NCI-H69 (cell line): ENCODE measurements at regions not wholly inside any gene's neighbourhood (a gene's known extent, or its start where the extent isn't known, plus 50 kb on each side); places are given as distances from the start of the nearest gene placed in this dataset.
"Not testable (repeated sequence)": the region's sequence is repeated elsewhere in the genome, so short reads cannot be mapped to it uniquely, and the experiment has no call there.

ENCODE experiments used
- DNase-seq: peaks from one replicate; lab custom pipeline; 2025; lab: John Stamatoyannopoulos, UW

DNA sequence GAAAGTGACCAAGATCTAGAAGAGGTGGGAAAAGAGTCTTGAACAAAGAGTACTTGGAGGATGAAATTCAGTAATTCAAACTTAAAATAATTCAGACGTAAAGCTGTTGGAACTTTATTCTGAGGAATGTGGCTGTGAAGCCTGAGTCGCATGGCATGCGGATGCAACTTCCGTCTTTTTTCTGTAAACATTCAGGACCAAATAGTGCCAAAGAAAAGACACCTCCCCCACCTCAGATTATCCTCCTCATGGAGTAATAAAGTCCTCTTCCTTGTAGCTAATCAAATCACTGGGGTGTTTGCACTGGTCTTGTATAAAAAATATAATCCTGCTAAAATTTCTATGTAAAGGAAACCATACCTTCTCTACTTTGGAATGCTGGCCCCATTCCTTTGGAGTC, 790.4 kb downstream of the TSN start:
- no peak for DNase-seq

DNA sequence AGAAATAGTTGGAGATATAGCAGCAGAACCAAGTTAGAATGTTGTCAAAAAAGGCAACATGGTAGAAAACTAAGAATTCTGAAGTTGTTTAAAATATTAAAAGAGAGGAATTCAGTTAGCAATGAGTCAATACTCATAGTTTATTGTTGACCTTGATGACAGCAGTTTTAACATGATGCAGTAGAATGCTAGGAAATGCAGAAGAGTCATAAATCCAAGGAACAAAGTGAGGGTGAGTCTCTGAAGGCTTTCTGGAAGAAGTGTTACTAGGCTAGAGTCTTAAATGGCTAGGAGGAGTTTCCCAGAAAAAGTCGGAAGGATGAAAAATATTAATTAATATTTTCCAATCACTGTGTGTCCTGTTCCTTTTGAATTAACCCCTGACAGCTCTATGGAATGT, 807.3 kb downstream of the TSN start:
- no peak for DNase-seq

GRCh38 chr2:122563781-122564180, 808.3 kb downstream of the TSN start:
- DNase-seq = no peak

GRCh38 chr2:122564843-122565242, 809.4 kb downstream of the TSN start:
- no peak for DNase-seq

DNA sequence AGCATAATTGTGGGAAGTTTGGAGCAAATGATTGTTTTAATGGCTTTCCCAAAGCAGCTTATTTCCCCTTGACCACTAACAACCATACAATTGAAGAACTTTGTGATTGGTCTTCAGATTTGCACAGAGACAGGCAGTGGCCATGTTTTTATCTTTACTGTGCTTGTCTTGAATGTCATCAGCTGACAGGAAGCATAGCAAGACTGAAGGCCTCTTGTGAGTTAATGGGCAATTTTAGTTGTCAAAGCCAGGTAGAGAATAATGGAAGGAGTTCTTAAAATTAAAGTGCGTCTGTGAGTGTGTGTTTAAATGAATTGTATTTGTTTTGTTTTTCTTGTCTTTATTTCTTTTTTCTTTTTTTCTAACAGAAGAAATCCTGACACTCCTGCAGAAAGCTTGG, 809.9 kb downstream of the TSN start:
- no peak for DNase-seq

GRCh38 chr2:122570641-122571040, 815.2 kb downstream of the TSN start:
- no peak for DNase-seq

DNA sequence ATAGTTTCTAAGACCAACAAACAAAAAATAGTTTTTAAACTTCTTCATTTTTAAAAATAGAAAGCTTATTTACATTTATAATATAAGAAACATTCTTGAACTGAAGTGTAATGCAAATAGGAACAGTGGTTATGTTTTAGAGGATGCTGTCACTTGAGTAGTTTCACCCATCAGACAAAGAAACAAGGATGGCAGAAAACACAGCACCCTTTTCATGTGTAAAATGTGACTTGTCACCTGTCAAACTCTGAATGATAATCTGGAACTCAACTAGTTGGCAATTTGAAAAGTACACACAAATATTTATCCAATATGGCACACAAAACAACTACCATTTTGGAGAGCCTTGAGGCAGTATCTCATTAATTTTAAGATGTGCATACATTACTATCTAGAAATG, 816.0 kb downstream of the TSN start:
- DNase-seq = not testable (repeated sequence)

- DNase-seq = no peak
These were observed 819.6 kb downstream of the TSN start for GRCh38 chr2:122575076-122575475.

DNA sequence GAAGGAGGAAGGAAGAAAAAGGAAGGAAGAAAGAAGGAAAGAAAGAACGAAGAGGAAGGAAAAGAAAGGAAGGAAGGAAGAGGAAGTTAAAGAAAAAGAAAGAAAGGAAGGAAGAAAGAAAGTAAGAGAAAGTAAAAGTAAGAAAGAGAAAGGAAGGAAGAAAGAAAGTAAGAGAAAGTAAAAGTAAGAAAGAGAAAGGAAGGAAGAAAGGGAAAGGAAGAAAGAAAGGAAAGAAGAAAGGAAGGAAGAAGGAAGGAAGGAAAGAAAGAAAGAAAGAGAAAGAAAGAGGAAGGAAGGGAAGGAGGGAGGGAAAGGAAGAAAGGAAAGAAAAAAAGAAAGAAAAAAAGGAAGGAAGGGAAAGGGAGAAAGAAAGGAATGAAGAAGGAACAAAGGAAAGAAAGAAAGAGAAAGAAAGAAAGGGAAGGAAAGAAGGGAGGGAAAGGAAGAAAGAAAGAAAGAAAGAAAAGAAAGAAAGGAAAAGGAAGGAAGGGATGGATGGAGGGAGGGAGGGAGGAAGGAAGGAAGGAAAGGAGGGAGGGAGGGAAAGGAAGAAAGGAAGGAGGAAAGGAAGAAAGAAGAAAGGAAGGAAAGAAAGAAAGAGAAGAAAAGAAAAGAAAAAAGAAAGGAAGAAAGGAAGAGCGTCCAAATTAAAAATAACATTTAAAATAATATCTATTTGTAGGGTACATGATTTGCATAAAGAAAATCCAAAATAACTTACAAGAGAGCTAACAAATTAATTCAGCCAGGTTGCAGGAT, 827.9 kb downstream of the TSN start:
- DNase-seq = no peak

GRCh38 chr2:122590524-122590923, 835.1 kb downstream of the TSN start:
- no peak for DNase-seq

- no peak for DNase-seq
These were observed 839.6 kb downstream of the TSN start for GRCh38 chr2:122595065-122595464.

DNA sequence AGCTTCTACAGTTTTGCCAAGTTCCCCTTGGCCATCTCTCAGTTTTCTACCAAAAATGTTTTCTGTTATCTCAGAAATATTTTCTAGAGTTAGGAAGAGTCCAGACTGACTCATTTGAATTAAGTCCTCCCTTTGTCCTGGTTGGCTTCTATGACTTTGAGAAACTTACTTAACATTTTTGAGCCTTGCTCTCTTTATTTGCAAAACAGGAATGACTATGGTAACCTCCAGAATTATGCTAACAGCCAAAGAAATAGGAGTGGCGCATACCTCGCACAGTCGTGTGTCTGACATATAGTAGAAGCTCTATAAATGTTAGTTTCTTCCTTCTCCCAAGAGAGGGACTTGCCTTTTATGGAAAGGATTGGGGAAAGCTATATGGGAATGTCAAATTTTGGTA, 841.1 kb downstream of the TSN start:
- DNase-seq = no peak

GRCh38 chr2:122598784-122599183, 843.3 kb downstream of the TSN start:
- no peak for DNase-seq

- no peak for DNase-seq
These were observed 855.6 kb downstream of the TSN start for GRCh38 chr2:122610948-122611609.

DNA sequence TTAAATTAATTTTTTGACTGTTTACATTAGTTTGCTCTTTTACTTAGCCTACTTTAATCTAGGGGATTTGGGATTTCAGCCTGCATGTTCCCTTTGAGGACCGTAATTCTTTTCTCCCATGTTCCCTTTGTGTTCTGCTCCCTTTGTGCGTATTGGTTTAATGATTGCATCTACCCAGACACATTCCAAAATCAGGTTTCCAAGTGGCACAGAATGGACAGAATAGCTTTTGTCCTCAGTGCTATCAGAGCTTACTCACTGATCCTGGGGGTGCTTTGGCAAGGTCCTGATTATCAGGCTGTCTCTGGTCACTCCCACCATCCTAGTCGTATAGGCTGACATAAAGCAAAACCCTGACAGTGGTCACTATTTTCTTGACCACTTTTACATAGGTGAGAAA, 867.5 kb downstream of the TSN start:
- no peak for DNase-seq

DNA sequence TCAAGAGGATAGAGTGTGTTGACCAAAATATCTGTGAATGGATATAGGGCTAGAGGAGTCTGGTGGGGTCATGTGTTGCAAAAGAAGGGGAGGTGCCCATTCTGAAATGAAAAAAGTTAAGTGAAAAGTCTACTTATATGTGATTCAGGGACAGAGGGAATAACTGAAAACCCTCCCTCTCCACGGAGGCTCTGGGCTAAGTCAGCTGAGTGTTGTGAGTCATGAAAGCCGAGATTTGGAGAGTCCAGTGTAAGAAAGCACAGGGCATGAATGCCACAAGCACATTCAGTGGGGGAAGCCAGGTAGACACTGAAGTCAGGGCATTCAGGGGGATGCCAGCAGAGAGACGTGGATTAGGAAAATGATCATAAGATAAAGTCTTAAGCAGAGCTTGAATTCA, 871.9 kb downstream of the TSN start:
- DNase-seq = no peak

DNA sequence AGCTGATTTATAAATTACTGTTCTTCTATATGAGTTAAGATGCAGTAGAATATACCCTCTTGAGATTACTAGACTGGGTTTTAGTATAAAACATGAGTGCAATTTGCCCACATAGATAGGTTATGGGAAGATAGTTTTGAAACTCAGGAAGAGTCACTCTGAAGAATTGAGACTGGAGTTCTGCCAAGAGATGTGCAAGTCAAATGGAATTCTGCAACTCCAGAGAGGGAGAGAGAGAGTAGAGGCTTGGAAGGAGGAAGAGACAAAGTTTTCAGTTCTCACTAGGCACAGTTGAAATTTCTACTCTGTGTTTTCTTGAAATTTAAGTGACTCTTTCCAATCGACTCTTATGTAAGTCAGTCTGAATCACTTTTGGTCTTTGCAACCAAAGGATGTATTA, 878.8 kb downstream of the TSN start:
- no peak for DNase-seq

- DNase-seq = no peak
These were observed 879.5 kb downstream of the TSN start for GRCh38 chr2:122634920-122635319.

GRCh38 chr2:122635686-122636085, 880.2 kb downstream of the TSN start:
- no peak for DNase-seq

GRCh38 chr2:122636097-122636496, 880.6 kb downstream of the TSN start:
- no peak for DNase-seq

- no peak for DNase-seq
These were observed 883.7 kb downstream of the TSN start for GRCh38 chr2:122639176-122639575.

- DNase-seq = no peak
These were observed 884.3 kb downstream of the TSN start for GRCh38 chr2:122639711-122640110.

DNA sequence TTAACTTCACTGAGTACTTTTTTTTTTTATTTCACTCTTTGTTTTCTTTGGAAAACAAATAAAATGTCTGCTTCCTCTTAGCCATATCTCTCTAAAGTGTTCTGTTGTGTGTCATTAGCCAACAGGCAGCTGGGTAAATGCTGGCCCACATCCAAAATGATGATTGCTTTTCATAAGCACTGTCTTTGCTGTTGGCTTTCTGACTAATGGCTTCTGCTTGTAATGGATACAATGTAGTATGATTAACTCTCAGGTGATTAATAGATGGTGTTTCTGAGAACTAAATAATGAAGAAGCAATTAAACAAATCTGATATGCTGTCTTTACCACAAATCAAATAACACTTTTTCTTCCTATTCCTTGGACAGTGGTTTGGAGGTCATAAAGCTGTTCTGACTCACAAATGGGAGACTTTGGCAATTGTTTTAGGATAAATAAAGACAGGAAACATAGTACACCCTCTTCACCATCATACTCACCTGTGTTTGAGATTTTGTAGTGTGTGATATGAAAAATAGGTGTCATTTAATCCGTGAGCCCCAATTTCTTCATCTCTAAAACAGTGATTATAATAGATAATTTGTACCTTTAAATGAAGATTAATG, 888.4 kb downstream of the TSN start:
- DNase-seq = peak; percentile 92
